ENCODE measurements at regions not wholly inside any gene's neighbourhood (a gene's known extent, or its start where the extent isn't known, plus 50 kb on each side); places are given as distances from the start of the nearest gene placed in this dataset.

DNA sequence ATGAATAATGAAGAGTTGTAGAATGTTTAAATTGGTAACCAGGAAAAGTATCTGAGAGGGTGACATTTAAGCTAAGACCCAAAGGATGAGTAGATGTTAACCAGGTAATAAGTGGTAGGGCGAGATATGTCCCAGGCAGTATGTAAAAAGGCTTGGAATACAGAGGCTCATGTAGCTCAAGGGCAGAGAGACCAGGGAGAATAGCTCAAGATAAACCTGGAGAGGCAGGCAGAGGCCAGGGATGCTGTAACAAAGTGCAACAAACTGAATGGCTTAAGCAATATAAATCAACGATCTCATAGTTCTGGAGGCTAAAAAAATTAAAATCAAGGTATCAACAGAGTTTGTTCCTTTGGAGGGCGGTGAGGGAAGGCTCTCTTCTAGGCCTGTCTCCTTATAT lies 660.8 kb downstream of the KLHL13 start:
- TF ChIP-seq EZH2 (IDR thresholded peaks at IDR 0.05; ENCODE audit: borderline replicate concordance, low read length), result no peak
- TF ChIP-seq, protein P1, sequence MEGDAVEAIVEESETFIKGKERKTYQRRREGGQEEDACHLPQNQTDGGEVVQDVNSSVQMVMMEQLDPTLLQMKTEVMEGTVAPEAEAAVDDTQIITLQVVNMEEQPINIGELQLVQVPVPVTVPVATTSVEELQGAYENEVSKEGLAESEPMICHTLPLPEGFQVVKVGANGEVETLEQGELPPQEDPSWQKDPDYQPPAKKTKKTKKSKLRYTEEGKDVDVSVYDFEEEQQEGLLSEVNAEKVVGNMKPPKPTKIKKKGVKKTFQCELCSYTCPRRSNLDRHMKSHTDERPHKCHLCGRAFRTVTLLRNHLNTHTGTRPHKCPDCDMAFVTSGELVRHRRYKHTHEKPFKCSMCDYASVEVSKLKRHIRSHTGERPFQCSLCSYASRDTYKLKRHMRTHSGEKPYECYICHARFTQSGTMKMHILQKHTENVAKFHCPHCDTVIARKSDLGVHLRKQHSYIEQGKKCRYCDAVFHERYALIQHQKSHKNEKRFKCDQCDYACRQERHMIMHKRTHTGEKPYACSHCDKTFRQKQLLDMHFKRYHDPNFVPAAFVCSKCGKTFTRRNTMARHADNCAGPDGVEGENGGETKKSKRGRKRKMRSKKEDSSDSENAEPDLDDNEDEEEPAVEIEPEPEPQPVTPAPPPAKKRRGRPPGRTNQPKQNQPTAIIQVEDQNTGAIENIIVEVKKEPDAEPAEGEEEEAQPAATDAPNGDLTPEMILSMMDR (conservative IDR thresholded peaks at IDR 0.05 in 1 of 2, IDR thresholded peaks at IDR 0.05 in 1 of 2; ENCODE audit: extremely low read depth in 1 of 2, insufficient read depth in 1 of 2, low read depth in 1 of 2, low read length in 2 of 2), result no peak

All from mammary epithelial cell (primary cell).